Activated CD4-positive, CD25-positive, alpha-beta regulatory T cell (primary cell): ENCODE measurements at regions not wholly inside any gene's neighbourhood (a gene's known extent, or its start where the extent isn't known, plus 50 kb on each side); places are given as distances from the start of the nearest gene placed in this dataset.

ENCODE experiments used
- DNase-seq, 4 experiments: peaks; one replicate each; lab custom pipeline; 2025; lab: John Stamatoyannopoulos, UW

DNA sequence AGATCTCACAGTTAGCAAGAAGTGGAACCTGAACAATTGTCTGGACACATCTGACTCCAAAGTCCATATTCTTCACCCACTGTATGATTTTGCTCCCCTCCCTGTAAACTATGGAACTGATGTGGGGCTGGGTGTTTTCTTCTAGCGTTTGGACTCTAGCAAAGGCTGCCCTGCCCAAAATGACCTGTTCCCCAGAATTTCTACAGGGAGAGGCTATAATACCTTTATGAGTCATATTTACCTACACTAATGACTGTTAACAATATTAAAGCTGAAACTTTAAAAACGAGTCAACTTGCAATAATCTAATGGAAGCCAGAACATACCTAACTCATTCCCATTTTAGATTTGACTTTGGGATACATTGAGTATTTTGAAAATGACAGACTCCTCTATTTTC lies 531.2 kb upstream of the CFAP20DC start:
- DNase-seq, result no peak

DNA sequence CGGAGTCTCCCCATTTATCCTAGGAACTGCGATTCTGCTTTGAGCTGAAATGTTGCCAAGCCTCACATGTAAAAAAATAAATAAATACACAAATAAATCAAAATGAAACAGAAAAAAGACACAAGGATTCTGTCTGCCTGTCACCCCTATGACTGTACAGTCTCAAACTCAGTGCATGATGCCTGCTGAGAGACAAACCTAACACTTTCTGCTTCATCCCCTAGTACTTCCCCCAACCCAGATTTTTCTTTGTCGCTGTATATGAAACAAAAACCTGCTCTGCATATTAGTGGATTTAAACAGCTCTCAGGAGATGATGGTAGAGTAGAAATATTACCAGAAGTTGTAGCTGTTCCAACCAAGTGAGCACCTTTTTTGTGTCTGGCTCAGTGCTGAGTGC lies 530.7 kb upstream of the CFAP20DC start:
- DNase-seq, result no peak

DNA sequence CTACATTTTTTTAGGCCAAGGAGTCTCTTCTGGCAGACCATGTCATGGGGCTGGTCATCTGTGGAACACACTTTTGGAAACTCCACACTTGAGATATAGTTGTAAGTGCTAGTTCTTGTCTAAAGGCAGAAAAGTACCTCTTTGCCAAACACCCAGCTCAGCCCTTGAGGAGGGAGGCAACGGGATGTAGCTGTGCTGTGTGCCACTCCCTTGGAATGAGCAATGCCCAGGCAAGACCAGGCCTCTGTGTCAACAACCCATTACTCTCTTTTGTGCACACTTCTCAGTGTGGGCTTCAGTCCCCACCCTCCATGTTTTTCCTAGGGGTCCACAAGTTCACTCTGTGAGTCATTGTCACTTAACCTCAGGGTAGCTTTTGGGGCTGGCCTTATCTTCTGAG lies 528.3 kb upstream of the CFAP20DC start:
- no peak for DNase-seq

- no peak for DNase-seq
These were observed 526.8 kb upstream of the CFAP20DC start for GRCh38 chr3:59576606-59577005.

- DNase-seq, result peak; percentile 64 to 87 (median 71)
These were observed 525.5 kb upstream of the CFAP20DC start for GRCh38 chr3:59575113-59576001.

GRCh38 chr3:59573911-59574310 lies 524.1 kb upstream of the CFAP20DC start:
- DNase-seq, result no peak

DNA sequence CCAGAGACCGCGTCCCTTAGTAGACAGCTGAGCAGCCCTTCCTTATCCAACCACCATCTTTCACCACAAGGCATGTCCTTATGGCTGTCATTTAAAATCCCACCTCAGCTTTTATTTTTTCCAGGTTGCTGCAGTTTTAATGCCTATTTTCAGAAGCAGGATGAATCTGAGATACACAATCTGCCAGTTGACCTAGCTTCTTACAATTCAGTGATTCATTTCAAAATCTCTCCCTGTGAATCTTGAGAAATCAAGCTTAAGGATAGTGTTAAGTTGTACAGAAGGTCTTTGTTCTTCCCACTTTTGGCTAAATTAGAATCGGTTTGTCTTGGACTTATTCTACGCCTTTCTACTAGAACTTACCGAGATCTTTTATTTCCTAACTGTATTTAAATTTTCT lies 522.3 kb upstream of the CFAP20DC start:
- no peak for DNase-seq

GRCh38 chr3:59570806-59571205 lies 521.0 kb upstream of the CFAP20DC start:
- DNase-seq, result no peak

- no peak for DNase-seq
These were observed 517.8 kb upstream of the CFAP20DC start for GRCh38 chr3:59567661-59568060.

GRCh38 chr3:59566481-59566975 lies 516.7 kb upstream of the CFAP20DC start:
- DNase-seq, result no peak

- DNase-seq, result no peak
These were observed 515.3 kb upstream of the CFAP20DC start for GRCh38 chr3:59565125-59565524.

- DNase-seq, result no peak
These were observed 514.1 kb upstream of the CFAP20DC start for GRCh38 chr3:59563966-59564365.

DNA sequence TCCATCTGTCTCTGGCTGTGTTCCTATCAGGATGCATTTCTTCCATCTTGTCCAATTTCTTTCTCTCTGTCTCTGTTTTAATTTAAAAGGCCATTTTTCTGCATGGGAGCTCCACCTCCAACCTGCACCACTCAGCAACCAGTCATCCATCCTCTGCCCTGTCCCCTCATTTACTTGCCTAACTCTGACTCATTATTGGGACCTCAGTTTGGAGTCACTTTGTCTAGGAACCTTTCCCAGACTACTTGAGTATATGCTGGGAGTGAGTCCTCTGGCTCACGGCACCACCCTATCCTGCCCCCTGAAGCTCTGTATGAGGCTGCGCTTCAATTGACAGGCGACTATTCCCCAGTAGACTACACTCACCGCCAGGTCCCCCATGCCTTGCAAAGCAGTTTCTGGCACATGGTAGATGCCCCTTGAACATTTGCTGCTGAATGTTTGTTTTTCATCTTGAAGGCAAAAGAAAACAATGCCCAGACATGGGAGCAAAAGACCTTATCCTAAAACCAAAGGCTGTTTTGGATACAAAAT lies 513.3 kb upstream of the CFAP20DC start:
- DNase-seq, result no peak

- no peak for DNase-seq
These were observed 510.1 kb upstream of the CFAP20DC start for GRCh38 chr3:59559721-59560435.

DNA sequence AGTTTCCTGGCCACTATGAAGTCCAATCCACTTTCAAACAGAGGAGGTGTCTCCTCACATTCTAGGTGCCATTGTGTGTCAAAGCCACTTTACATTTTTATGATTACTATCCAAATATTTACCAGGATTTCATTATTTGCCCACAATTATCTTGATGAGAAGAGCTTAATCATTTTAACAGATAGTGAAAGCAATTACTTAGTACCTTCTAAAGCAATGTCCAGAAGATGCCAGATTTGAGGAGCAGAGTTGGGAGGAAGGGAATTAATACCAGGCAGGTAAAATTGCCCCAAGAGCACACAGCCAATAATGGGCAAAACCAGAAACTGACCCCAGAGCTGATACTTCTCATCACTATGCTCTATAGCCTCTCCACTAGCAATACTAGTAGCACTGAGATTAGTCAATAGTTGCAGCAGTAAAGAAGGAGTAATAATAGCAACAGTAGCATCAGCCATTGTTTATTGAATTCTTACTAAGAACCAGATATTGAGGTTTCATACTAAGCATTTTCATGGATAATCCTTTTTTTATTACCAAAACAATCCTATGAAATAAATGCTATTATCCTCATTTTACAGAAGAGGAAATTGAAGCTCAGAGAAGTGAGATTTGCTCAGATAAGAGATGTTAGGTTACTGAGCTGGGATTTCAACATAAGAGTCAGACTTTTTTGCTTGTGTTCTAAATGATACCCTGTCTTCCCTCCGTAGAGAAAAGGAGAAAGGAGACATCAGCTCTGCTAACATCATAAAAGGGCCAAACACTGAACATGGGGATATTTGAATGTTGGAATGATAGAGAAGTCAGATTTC lies 509.3 kb upstream of the CFAP20DC start:
- no peak for DNase-seq

GRCh38 chr3:59555593-59556315 lies 505.9 kb upstream of the CFAP20DC start:
- DNase-seq, result no peak

DNA sequence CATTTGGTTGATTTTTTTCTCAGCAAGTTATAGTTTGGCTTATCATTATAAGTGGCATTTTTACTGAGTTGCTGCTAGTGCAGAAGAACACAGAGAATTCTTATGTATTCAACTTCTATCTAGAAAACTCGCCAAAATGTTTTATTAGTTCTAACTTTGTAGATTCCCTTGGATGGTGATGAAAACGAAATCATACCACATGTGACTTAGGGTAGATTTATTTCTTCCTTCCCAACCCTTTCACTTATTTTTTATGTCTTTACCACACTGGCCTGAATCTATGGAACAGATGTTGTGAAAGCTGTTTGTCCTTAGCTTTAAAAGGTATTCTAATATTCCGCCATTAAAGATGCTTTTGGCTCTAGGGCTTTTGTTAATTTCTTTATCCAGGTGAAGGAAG lies 503.3 kb upstream of the CFAP20DC start:
- DNase-seq, result no peak

GRCh38 chr3:59551834-59552233 lies 502.0 kb upstream of the CFAP20DC start:
- DNase-seq, result no peak

- no peak for DNase-seq
These were observed 500.1 kb upstream of the CFAP20DC start for GRCh38 chr3:59549962-59550361.

- no peak for DNase-seq
These were observed 498.0 kb upstream of the CFAP20DC start for GRCh38 chr3:59547874-59548273.

DNA sequence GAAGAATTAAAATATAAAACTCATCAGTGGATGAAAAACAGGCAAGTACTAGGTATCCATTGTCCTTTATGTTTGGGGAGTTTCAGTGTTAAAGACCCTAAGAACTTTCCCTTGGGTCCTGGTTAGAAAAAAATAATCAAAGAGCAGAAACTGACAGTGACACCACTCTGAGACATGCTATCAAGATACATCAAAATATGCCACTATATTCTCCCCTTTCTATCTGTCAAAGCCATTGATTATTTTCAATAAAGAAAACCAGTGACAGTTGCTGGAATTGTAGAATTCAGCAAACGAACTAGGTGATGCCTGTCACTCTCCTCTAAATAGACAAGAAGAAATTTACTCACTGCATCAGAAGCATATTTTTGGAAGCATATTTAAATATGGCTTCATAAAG lies 496.7 kb upstream of the CFAP20DC start:
- DNase-seq, result no peak
